ENCODE measurements at regions not wholly inside any gene's neighbourhood (a gene's known extent, or its start where the extent isn't known, plus 50 kb on each side); places are given as distances from the start of the nearest gene placed in this dataset.
A peak's percentile ranks its signal among the peaks of the same experiment; 100 is the strongest.
"Not testable (repeated sequence)": the region's sequence is repeated elsewhere in the genome, so short reads cannot be mapped to it uniquely, and the experiment has no call there.

DNA sequence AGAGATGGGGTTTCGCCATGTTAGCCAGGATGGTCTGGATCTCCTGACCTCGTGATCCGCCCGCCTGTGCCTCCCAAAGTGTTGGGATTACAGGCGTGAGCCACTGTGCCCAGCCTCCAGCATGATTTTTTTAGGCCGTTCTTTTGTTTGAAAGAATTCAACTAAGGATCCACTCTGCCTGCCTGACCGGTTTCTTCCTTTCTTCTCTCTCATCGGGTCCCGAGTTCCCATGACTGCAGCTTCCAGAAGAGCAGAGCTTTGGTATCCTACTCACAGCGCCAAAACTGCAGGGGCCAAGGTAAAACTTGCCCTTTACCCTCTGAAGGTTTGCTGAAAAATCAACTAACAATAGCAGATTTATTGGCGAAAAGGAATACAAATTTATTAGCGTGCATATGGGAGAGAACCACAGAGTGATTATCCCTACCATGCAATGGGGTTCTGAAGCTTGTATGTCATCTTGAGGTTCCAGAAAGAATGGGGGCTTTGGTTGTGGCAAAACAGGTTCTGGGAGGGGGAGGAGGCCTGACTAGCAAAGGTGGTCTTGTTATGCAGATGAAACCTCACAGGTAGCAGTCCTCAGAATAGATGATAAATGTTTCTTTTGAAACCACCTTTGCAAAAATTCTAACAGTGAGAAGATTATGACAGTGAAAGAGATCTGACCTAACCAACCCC, 87.0 kb upstream of the MSH6 start:
- in situ Hi-C loops (cut with HindIII; ENCODE audit: low pct_unique_long_range_greater_than_20kb, low sequenced_read_pairs): no loop called here

DNA sequence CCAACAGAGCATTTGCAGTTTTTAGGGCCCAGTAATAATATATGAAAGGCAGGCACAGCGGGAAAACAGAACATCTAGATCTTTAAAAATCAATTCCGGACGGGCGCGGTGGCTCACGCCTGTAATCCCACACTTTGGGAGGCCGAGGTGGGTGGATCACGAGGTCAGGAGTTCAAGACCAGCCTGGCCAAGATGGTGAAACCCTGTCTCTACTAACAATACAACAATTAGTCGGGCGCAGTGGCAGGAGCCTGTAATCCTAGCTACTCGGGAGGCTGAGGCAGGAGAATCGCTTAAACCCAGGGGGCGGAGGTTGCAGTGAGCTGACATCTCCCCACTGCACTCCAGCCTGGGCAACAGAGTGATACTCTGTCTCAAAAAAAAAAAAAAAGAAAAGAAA, 88.5 kb upstream of the MSH6 start:
- in situ Hi-C loops (cut with HindIII; ENCODE audit: low pct_unique_long_range_greater_than_20kb, low sequenced_read_pairs); DNase-seq (ENCODE audit: low read depth): not testable (repeated sequence)

More for the DNA sequence above, 87.0 kb upstream of the MSH6 start:
- DNase-seq (ENCODE audit: low read depth): no peak

DNA sequence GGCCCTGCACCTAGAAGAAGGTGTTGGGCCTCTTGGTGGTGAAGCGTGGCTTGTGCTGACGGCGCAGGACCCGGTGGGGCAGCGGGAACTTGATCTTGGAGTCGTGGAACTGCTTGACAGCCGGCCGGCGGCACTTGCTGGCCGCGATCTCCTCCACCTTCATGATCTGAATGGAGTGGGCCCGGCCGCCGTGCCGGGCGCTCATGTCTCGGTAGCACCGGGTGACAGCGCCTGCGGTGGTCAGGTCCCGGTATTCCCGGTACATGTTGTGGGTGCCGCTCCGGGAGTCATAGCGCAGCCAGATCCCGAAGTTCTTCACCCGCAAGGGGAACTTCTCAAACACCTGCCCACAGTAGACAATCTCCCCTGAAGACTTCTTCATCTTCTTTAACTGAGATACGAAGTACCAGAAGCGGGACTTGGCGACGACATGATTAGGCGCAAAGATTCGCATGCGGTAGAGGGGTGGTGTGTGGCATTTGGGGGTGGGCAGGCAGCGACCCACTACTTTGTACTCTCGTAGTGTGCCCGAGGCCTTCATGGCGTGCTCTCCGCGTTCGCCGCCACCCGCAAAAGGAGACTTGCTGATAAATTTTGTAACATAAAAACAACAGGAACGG, 92.1 kb upstream of the MSH6 start:
- DNase-seq (ENCODE audit: low read depth); in situ Hi-C loops (cut with HindIII; ENCODE audit: low pct_unique_long_range_greater_than_20kb, low sequenced_read_pairs): not testable (repeated sequence)

DNA sequence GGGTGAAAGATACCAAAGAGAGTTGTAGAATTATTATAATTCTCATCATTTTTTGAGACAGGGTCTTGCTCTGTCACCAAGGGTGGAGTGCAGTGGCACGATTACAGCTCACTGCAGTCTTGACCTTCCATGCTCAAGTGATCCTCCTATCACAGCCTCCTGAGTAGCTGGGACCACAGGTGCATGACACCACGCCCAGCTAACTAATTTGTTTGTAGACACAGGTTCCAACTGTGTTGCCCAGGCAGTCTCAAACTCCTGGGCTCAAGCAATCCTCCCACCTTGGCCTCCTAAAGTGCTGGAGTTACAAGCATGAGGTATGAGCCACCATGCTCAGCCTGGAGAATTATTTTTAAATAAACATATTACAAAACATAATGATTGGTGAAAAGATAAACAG, 92.8 kb upstream of the MSH6 start:
- in situ Hi-C loops (cut with HindIII; ENCODE audit: low pct_unique_long_range_greater_than_20kb, low sequenced_read_pairs): no loop called here
- DNase-seq (ENCODE audit: low read depth): peak; percentile 30

DNA sequence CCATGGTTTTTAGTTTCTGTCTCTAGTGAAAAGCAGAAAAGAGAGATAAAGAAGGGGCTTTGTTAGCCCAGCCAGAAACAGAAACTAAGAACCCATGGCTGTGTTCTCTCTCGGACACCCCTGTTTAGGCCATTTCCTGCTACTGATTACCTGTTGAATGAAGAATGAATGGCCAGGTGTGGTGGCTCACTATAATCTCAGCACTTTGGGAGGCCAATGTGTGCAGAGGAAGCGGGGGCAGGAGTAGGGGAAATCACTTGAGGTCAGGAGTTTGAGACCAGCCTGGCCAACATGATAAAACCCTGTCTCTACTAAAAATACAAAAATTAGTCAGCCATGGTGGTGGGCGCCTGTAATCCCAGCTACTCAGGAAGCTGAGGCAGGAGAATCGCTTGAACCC, 93.8 kb upstream of the MSH6 start:
- DNase-seq (ENCODE audit: low read depth); in situ Hi-C loops (cut with HindIII; ENCODE audit: low pct_unique_long_range_greater_than_20kb, low sequenced_read_pairs): not testable (repeated sequence)

DNA sequence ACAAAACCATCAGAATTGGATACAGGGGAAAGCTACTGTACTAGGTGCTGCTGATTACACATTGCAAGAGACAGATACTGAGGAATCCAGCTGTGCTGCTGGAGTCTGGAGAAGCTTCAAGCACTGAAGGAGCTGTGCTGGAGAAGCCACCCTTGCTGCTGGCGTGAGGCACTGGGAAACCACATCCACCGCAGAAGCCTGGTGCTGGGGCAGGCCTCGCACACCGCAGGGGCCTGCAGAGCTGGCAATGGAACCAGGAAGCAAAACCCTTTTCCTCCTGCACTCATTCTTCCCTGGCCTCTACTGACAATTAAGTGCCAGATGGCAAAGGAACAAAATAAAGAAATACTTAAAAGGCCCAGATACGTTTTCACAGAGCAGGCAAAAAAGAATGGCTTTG, 94.4 kb upstream of the MSH6 start:
- no peak for DNase-seq (ENCODE audit: low read depth)
- in situ Hi-C loops (cut with HindIII; ENCODE audit: low pct_unique_long_range_greater_than_20kb, low sequenced_read_pairs): no loop called here

DNA sequence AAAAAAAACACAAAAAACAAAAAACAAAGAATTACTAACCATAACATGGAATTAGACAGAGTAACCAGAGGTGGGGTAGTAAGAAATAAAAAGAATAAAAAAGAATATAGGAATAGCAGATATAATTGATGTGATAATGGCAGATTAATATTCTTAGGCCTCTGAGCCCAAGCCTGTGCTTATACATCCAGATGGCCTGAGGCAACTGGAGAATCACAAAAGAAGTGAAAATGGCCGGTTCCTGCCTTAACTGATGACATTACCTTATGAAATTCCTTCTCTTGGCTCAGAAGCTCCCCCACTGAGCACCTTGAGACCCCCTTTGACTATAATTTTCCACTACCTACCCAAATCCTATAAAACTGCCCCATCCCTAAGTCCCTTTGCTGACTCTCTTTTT, 95.1 kb upstream of the MSH6 start:
- no peak for DNase-seq (ENCODE audit: low read depth)
- in situ Hi-C loops (cut with HindIII; ENCODE audit: low pct_unique_long_range_greater_than_20kb, low sequenced_read_pairs): no loop called here

DNA sequence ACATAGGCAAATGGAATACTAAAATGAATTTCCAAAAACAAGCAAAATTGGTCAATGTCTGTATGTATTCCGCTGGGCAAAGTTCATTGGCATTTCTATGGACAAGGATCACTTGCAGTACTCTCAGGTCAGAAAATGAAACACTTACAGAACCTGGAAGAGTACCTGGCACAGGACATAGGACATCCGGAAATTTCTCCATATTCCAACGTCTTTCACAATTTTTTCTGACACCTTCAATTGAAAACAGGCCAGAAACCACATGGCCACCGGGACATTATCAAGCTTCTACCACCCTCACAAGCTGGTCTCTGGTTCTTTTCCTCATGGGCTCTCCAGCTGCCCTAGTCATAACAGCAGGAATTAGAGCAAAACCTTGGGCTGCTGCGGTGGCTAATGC, 96.9 kb upstream of the MSH6 start:
- in situ Hi-C loops (cut with HindIII; ENCODE audit: low pct_unique_long_range_greater_than_20kb, low sequenced_read_pairs): no loop called here
- no peak for DNase-seq (ENCODE audit: low read depth)

DNA sequence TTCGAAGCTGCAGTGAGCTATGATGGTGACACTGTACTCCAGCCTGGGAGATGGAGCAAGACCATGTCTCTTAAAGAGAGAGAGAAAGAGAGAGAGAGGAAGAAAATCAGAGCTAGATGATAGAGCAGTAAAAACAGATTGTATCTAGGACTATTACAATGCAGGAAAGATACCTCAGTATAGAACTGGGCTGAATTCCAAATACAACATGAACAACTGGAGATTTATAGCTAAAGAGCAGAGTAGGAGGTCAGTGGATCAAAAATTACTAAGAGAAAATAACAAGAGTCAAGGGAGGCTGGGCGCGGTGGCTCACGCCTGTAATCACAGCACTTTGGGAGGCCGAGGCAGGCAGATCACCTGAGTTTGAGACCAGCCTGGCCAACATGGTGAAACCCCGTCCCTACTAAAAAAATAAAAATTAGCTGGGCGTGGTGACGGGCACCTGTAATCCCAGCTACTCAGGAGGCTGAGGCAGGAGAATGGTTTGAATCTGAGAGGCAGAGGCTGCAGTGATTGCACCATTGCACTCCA, 100.7 kb upstream of the MSH6 start:
- no peak for DNase-seq (ENCODE audit: low read depth)
- in situ Hi-C loops (cut with HindIII; ENCODE audit: low pct_unique_long_range_greater_than_20kb, low sequenced_read_pairs): no loop called here

DNA sequence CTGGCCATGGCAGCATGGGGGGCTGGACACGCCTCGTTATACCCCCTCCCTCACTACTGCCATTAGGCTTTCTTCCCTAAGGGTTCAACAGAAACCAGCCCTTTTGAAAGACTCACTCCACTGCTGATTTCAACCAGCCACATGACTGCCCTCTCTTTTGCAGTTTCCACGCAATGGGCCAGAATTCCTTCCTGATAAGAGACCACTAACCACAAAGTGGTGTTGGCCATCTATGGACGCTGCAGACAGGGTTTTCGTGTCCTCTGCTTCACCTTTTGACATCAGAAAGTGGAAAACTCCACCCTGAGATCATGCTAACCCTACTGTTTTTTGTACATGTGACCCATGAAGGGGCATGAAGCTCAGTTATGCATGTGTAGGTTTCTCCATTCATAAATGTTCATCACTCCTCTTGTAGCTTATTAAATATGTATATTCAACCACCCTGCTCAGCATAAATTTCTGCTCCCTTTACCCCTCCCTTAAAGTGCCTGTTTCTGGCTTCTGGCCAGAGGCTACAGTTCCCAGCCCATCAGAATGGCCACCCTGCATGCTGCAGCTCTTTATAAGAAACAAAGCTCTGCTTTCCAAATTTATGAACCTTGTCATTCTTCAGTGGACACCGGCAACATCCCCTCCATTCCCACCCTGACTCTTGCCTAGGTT, 105.6 kb upstream of the KCNK12 start:
- DNase-seq (ENCODE audit: low read depth): no peak
- in situ Hi-C loops (cut with HindIII; ENCODE audit: low pct_unique_long_range_greater_than_20kb, low sequenced_read_pairs): no loop called here

DNA sequence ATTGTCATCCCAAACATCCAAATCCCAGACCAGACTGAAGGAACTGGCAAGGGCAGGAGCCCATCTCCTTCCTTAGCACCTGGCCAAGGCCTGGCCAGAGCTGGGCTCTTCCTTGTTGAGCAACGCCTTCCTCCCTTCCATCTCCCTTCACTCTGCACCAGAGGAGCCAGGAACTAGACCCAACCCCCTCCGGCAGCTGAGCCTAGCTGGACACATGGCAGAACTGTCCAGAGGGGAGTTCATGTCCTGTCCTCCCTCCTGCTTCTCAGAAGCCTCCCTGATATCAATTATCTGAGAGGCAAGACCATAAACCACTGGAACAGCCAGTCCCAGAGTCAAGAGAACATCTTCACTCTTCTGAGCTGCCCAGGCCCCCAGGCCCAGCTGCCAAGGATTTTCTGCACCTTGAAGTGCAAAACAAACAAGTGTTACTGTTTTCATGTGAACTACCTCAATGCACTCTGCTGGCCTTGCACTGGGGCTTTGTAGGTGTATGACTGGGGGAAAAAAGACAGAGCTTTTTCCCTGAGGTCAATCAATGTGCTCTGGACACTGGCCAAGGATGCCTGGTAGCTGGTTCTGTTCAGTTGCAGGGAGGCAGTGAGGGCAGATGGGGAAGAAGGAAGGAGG, 104.5 kb upstream of the KCNK12 start:
- in situ Hi-C loops (cut with HindIII; ENCODE audit: low pct_unique_long_range_greater_than_20kb, low sequenced_read_pairs): no loop called here
- no peak for DNase-seq (ENCODE audit: low read depth)

DNA sequence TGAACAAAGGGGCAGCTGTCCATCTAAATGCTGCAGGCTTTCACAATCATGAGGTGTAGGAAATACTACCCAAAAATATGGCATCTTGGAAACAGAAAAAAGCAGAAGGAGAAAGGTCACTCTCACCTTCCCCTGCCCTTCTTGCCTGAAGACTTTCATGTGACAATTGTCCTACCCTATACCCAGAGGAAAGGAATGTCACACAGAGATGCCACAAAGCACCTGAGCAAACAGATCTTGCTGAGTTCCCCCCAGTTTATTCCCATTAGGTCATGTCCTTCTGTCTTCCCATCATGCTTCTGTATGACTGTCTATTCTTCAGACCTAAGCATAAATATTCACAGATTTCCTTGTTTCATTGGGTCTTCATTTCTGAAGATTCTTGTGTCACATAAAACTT, 95.5 kb upstream of the KCNK12 start:
- in situ Hi-C loops (cut with HindIII; ENCODE audit: low pct_unique_long_range_greater_than_20kb, low sequenced_read_pairs): no loop called here
- no peak for DNase-seq (ENCODE audit: low read depth)

DNA sequence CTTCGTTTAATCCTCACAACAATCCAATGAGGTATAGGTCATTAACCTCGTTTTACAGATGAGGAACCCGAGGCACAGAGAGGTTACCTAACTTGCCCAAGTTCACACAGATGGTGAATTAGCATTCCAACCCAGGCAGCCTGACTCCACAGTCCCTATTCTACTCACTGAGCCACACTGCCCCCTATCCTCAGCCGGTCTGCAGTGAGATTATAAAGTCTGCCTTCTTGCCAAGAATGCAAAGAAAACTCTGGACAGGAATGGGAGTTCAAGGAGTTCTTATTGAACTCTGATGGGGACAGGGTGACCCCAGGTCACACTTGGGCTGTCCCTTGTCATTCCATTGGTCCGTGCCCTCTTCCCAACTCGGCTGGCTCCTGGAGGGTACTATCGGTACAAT, 94.0 kb upstream of the KCNK12 start:
- no peak for DNase-seq (ENCODE audit: low read depth)
- in situ Hi-C loops (cut with HindIII; ENCODE audit: low pct_unique_long_range_greater_than_20kb, low sequenced_read_pairs): no loop called here

DNA sequence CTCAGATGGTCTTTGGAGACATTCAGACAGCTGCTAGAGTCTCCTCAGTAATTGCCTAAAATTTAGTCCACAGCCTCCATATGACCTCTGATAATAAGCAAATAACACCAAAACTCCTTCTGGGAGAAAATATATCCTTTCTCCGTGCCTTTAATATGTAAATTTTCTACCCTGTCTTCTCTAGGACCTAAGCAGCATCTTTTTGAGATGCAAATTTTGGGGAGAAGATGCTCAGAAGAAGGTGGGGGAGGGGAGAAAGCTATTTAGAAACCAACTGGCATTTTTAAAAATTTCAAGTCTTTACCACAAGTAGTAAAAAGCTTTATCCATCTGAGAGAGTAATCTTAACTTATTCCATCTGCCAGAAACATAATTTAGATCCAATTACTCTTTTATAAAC, 91.8 kb upstream of the KCNK12 start:
- in situ Hi-C loops (cut with HindIII; ENCODE audit: low pct_unique_long_range_greater_than_20kb, low sequenced_read_pairs): no loop called here
- DNase-seq (ENCODE audit: low read depth): no peak

DNA sequence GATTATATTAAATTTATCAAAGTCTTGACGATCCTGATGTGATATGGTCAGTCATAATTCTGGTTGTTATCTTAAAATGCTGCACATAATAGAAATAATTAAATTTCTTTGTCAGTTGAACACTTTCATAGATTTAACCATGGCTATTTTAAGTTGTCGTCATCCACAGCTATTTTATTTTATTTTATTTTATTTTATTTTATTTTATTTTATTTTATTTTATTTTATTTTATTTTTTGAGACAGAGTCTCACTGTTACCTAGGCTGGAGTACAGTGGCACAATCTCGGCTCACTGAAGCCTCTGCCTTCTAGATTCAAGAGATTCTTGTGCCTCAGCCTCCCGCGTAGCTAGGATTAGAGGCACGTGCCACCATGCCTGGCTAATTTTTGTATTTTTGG, 90.5 kb upstream of the KCNK12 start:
- in situ Hi-C loops (cut with HindIII; ENCODE audit: low pct_unique_long_range_greater_than_20kb, low sequenced_read_pairs): no loop called here

DNA sequence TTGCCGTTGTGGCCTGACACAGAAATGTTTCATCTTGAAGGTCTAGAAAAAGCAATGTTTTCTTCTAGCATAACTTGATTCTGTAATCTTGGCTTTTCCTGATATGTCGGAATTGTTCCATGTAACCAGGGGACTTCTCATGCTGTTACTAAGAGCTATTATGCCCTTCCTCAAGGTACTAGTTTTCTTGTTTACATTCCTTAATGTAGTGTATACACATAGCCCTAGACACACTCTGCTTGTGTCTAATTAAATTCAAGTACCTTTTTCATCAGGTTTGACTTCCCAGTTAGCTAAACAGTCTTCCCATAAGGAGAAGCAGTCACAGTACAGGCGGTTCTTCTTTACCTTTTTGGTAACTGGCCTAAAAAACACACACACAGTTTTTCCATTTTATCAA, 89.4 kb upstream of the KCNK12 start:
- DNase-seq (ENCODE audit: low read depth): no peak
- in situ Hi-C loops (cut with HindIII; ENCODE audit: low pct_unique_long_range_greater_than_20kb, low sequenced_read_pairs): no loop called here

More for the DNA sequence above, 90.5 kb upstream of the KCNK12 start:
- no peak for DNase-seq (ENCODE audit: low read depth)

DNA sequence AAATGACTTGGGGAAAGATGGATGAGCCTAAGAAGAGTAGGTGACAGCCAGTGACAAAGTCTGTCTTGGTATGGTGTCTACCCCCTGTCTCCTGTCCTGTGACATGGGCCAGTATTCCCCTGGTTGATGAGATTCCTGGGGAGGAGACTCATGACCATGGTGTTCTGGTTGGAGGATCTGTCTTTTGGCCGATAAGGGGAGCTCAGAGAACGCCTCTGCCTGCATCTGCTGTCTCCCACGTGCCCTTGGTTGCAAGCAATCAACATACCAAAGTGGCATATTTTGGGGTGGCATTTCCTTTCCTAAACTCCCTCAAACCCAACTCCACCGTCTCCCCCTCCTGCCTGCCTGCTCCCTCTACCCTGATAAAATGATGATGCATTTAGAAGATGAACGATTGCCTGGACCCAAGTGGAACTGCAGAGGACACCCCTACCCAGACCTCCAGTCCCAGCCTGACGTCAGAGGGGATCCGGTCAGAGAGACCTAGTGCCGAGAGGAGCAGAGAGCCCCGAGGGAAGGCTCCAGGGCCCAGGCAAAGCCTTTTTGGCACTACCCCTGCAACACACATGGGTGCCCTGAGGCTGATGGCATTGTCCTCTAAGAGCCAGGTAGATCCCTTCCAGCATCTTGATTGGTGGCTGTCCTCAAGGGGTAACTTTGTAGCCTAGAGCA, 88.0 kb upstream of the KCNK12 start:
- in situ Hi-C loops (cut with HindIII; ENCODE audit: low pct_unique_long_range_greater_than_20kb, low sequenced_read_pairs): no loop called here
- DNase-seq (ENCODE audit: low read depth): no peak

DNA sequence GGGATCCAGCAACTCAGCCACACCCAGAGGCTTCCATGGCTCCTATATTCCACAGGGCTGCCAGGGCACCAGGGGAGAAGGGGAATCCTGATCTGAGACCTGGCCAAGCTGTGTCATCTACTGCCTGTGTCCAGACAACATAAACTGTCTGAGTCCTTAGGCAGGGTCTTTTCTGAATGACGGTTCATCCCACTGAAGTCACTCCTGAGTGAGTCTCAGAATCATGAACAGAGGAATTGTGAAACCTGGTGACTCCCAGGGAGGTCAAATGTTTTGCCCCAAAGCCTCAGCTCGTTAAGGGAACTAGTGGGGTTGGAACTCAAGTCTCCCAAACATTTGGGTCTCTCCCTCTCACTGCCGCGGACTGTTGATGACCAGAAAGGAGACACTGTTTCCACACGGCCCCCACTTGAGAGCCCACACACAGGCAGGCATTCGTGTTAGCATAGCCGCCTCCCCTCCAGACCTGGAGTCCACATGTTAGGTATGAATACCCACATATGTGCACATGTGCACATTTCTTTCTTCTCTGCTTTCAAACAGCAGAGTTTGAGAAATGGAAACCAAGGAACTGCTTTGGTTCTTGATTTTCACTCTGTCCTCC, 87.2 kb upstream of the KCNK12 start:
- no peak for DNase-seq (ENCODE audit: low read depth)
- in situ Hi-C loops (cut with HindIII; ENCODE audit: low pct_unique_long_range_greater_than_20kb, low sequenced_read_pairs): no loop called here

Data from Caki2 (cell line).